CD4-positive, alpha-beta T cell treated with Interleukin-2 at 100 ng/mL for 4 hours (primary cell): ENCODE measurements at regions not wholly inside any gene's neighbourhood (a gene's known extent, or its start where the extent isn't known, plus 50 kb on each side); places are given as distances from the start of the nearest gene placed in this dataset.

Source experiments
- DNase-seq: peaks from one replicate; pipeline ENCODE4 v3.0.0-alpha.2; 2020; ENCODE audit warnings: low spot score

DNA sequence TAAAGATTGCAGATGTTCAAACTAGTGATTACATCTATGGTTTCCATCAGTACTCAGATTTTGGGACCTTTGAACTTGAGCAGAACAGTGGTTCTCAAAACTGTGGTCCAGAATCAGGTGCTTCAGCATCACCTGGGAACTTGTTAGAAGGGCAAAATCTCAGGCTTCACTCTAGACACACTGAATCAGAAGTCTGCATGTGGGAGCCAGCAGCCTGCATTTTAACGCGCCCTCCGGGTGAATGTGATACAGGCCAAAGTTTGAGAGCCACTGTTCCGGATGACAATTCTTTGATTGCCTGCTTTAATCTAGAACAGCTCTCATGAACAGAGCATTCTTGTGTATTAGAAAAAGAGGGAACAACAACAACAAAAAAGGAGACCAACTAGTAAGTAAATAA is 261.7 kb downstream of the GPD2 start:
- DNase-seq, result no peak

DNA sequence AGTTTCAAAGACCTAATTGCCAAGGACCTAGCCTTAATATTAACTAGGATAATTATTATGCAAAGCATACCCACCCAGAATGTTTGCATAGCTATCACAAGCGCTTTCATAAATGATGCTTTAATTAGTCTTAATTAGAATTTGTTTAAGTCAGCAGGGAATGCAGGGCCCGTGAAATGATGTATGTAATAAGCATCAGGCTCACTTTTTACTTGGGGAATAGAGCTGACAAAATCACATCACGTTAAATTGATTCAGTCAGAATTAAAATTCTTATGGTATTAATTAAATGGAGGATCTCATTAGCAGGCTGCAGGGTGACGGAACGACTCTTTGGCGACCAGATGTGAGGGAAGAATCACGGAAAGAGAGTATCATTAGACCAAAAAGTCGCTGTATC is 264.5 kb downstream of the GPD2 start:
- no peak for DNase-seq

DNA sequence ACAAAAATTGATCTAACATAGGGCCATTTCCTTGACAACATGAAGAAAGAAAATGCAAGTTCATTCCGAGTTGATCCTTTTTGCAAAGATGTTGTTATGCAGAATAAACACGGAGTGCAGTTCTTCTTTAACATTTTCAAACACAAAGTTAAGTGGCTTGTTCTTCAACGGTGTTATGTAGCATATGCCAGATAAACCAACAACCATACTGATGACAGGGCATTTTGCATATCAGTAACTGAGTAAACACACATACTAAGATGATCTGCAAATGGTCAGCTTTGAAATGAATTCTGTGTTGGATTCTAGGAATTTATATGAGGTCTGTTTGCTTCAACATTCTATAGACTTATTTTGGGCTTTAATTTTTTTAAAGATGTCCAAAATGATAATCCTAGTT is 266.4 kb downstream of the GPD2 start:
- no peak for DNase-seq

DNA sequence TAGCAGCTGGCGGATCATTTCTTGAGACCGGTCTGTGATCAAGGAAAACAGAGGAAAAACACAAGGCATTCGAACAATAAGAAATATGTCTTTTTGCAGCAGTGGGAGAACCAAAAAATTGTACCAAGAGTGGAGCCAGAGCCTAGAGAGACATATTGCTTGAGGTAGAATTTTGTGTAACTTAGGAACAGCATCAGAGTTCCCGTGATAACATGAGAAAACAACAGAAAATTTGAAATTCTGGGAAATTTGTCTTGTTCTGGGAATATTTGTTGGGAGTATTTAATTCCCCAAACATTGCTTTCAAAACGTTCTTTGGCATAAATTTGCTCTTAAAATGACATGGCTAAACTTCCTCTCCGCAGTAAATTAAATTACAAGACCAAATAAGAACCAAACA is 267.5 kb downstream of the GPD2 start:
- no peak for DNase-seq

DNA sequence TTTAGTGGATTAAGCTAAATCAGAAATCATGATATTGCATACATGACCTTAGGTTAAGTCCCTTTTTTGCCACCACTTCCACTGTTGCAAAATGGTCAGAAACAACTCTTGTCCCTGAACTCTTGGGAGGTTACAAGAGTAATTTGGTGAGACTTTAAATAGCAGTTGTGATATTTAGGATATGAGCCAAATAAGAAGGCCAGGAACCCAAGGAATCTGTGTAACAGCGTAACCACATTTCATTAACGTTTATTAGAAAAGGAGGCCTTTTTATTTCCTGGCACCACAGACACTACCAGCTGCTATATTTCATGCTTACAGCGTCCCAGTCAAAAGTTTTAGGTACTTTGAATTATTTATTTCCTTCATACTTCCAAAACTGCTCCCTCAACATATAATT is 268.0 kb downstream of the GPD2 start:
- DNase-seq, result no peak

DNA sequence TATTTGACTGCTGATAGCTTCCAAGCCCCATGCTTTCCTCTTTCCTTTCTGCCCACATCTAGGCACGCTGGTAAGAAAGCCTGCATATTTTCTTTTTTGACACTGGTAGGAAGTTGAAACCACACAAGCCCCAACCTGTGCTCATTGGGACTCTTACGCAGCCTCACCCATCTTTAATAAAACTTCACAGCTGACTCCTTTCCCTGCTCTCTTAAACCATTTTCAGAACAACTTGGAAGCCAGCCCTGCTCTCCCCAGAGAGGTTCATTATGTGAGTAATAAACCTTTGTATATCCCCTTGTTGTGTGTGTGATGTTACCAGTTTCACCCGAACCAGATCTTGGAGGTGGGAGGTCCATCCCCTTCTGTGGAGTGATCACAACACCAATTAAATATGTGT is 268.4 kb downstream of the GPD2 start:
- no peak for DNase-seq

DNA sequence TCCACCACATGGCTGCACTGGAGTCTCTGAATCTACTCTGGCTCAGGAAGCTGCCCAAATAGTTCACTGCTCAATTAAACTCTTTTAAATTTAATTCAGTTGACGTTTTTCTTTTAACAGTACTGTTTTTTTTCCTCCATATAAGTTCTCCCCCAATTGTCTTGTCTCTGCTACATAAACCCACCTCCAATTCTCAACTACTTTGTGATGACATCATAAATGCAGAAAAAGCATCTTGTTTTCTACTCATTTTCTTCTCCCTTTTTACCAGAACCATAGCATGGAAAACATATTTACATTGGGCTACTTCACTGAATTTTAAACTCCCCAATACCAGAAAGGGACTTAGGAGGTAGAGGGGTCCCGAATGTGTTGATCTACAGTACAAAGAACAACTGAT is 270.4 kb downstream of the GPD2 start:
- DNase-seq, result no peak

DNA sequence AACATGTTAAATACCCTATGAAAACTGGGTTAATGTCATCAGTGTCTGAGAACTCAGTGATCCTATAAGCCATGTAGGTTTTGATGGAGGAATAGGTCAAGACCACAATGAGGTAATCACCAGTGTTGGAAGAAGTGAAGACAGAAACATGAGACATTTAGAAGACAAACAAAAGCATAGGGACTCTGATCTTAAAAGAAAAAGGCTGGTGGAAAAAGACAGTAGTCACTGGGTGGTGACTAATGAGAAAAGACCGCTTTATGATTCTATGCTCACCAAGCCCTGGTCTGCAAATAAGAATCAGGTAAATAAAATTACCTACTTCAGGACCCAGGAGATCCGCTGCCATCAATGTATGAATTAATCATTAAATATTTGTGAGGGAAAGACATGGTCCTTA is 271.9 kb downstream of the GPD2 start:
- DNase-seq, result no peak

DNA sequence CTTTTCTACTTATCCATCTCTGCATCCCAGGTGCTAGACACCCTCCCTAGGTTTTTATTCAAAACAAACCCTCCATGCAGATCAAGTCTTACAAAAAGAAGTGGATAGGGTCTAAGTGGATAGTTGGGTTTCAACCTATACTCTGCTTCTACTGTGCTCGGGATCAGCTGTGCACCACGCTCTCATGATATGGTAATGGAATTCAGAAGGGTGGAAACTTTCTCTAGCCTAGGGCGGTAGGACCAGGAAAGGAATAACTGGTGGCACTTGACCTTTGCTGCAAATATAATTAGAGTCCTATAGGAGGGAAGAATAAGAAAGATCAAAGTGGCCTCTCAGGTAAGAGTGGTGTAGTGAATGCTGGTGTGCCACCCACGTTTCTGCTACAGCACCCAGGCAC is 272.9 kb downstream of the GPD2 start:
- DNase-seq, result no peak

DNA sequence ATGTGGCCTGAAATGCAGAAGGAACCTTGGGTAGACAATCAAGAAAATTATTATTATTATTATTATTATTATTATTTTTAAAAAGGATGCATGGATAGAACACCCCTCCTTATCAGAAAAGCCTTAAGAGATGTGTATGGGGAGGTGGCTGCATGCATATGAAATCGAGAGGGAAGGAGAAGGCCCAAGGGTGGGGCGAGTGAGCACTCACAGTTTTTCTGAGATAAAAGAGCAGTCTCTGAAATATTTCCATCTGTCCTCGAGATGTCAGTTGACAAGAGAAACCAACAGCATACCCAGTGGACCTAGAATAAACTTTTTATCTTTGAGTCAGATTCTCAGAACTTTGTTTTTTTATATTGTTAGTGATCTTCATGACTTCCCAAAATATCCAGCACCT is 282.9 kb downstream of the GPD2 start:
- no peak for DNase-seq

DNA sequence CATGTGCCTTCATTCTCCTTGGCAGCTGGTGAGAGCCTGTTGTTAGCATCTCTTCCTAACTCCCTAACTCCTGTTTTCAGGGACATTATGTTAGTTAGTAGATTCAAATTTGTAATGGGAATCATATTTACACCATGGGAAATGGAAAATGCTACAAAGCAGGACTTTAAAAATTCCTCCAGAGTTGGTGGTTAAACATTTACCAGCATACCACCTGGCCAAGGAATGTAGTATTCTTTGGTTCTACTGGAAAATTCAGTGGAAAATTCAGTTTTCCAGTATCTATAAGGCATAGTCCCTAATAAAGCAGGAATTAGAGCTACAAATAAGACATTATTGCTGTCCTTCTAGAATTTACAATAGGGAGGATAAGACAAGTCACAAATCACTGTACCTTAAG is 291.7 kb downstream of the GPD2 start:
- no peak for DNase-seq

DNA sequence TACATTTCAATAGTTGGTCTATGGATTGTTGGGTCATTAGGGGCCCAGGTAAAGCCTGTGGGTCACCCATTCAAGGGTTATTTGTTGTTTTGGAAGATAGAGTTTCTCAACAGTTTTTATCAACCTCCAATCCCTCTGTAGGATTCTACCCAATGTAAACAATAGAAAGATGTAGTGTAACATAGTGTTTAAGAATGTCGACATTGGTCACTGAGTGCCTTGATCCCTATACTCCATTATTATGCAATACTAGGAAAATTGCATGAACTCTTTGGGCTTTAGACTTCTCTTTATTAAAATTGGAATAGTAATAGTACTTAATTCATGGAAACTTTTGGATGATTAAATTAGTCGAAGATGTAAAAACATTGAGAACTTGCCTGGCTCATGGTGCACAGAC is 292.1 kb downstream of the GPD2 start:
- DNase-seq, result no peak

DNA sequence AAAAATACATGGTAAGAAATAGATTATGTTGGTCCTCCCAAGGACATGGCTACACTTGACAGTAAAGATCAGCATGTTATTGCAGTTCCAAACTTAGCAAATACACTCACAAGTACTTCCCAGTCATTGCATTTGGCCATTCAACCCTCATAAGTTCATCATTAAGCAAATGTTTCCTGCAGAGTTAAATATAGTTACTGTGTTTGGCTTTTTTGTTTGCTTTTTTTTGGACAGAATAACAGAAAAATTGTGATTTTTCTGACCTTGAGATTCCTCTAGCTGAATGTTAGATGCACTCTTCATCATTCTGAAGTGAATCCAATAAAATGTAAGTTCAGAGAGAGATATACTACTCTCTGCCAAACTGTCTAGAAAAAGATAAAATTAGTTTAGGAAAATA is 295.3 kb downstream of the GPD2 start:
- no peak for DNase-seq

DNA sequence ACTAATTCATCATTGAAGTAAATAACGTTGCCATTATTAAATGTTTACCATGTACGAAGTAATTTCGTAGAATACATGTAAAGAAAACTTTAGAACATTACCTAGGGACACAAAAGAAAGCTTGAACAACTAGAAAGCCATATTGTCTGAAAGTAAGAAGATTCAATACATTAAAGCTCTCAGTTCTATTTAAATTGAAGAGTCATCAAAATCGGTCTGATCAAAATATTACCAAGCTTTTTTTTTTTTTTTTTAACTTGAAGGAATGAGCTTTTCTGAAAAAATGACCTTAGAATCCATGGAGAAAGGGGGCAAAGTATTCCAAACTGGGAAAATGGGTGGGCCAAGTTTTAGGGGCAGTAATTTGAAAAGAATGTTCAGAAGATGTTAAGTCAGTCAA is 300.8 kb downstream of the GPD2 start:
- no peak for DNase-seq

DNA sequence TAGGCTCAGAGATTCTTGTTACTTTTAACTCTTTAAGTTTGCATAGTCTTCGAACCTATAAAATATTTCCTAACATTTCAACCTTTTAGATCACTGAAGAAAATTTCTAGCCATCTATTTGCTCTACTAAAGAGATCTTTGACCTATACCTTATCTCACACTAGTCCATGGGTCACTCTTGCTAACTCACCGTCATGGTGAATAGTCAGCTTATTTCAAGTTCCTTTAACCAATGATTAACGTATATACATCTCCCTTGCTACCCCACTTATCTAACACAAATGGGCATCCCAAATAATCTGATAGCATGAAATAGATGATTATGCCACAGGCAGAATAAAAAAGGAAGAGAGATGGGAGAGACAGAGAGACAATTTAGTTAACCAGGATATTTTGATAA is 303.1 kb downstream of the GPD2 start:
- DNase-seq, result no peak

DNA sequence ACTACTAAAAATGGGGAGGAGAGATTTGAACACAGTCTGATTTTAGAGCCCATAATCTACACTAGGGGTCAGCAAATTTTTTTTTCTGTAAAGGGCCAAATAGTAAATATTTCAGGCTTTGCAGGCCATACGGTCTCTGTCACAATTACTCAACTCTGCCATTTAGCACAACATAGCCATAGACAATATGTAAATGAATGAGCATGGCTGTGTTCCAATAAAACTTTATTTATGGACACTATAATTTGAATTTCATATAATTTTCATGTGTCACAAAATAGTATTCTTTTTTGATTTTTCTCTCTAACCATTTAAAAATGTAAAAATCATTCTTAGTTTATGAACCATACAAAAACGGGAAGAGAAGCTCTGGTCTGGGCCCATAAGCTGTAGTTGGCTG is 309.4 kb downstream of the GPD2 start:
- no peak for DNase-seq

DNA sequence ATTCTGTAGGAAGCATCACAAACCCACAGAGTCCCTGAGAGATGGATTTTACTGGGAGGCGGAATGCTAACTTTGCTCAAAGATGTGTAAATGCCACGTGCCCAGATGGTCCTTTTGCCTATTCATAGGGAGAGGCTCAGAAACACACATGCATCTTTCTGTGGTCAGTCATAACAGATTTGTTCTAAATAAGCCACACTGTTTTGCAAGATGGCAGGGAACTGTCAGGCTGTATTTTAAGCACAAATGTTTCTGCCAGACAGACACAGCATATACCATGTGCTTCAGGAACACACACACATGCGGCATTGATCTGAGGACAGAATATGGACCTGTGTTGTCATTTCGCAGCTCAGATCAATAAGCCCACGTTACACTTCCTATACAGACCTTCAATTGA is 312.0 kb downstream of the GPD2 start:
- no peak for DNase-seq

DNA sequence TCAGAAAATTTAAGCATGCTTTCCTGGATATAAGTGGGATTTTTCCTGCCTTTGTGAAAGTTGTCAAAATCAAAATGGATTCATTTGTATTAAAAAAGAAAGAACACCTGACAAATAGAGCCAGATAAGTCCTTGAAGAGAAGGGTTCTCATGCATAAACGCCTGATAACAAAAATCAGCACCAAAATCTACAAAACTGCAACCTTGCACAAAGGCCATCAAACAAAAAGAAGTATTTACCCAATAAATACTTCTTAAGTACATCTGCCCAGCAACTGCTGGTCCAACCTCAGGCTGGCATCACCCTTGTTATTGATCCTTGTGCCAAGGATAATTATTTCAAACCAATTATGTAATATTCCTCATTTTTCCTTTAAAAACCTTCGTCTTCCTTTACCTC is 315.9 kb downstream of the GPD2 start:
- no peak for DNase-seq

DNA sequence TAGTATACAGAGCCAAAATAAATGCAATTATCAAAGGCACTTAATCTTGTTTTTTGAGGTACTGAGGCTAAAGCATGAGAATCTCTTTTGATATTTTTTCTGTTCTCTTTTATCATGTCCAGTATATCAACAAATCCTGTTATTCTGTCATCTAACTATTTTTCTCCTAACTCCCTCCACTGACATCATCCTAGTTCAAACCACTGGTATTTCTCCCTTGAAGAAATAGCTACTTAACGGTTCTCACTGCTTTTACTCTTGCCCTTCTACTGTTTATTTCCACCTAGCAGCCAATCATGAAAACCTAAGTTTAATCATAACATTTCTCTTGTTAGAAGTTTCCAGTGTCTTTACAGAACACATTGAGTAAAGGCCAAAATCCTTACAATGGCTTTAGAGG is 317.6 kb downstream of the GPD2 start:
- DNase-seq, result no peak

DNA sequence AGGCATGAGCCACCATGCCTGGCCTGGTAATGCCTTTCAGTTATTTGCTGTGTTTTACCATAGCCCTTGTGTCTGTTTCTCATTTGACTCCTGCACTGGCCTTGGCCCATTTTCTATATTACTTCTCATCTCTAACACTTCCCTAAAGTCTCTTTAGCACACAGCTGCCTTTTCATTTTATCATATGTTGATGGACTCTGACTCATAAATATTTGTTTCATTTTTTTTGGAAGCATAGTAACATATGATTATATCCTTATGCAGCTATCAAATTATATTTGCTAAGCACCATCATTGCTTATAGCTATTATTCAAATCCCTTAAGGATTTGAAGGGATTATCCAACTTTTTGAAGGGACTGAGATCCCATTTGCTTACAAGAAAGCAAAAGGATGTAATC is 320.3 kb downstream of the GPD2 start:
- no peak for DNase-seq

DNA sequence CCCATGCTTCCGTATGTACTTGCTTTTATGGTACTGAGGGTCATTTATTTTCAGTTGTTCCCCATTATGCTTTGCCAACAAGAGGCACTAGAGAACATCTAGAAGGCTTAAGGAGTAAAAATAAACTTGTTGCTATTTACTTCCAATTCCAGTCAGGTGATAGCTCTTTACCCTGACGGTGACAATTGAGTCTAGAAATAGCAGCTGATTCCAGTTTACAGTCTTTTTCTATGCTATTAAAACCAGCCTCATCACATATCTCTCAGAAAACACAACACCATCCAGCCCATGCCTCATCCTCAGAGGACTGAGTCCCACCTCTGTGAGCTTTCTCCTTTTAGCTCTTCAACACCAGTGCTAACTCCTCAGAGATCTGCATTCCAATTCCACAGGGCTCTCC is 327.0 kb downstream of the GPD2 start:
- DNase-seq, result no peak

DNA sequence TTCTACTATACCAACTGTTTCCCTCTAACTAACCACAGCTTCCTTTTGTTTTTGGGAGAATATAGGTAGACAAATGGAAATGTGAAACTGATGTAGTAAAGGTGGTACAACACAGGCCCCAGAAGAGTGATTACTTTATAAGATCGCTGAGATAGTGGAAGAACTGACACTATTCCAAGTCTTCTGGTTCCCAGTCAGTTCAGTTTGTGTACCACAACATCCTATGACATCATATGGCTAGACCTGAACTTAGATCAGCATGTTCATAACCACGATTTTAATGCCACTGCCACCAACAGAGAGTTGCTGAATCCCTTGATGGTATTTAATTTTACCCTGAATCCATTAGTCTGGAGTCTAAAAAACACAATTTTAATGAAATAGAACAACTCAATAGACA is 328.9 kb downstream of the GPD2 start:
- no peak for DNase-seq

DNA sequence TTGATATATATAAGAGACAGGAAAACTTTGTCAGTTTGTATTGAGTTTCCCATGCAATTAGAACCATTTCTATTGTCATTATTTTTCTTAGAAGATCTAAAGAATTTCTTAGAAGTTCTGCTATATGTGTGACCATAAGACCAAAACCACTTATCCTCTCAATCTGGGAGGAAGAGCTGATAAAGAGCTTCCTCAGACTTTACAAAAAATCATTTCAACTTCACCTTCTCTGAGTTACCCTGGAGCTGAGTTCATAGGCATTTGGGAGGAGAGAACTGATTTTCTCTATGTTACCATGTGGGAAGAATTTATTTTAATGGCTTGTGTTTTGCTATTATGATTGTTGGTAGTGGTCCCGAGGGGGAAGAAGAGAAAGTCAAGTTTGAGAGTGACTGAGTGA is 329.3 kb downstream of the GPD2 start:
- no peak for DNase-seq

DNA sequence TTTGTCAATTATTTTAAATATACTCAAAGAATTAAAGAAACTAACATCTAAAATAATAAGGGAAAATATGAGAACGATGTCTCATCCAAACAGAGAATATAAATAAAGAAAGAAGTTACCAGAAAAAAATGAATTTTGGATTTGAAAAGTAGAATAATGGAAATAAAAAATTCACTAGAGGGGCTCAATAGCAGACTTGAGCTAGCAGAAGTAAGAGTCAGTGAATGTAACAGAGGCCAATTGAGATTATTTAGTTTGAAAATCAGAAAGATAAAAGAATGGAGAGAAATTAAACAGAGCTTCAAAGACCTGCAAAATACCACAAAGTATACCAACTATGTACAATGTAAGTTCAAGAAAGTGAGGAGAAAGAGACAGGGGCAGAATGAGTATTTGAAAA is 333.6 kb downstream of the GPD2 start:
- no peak for DNase-seq

DNA sequence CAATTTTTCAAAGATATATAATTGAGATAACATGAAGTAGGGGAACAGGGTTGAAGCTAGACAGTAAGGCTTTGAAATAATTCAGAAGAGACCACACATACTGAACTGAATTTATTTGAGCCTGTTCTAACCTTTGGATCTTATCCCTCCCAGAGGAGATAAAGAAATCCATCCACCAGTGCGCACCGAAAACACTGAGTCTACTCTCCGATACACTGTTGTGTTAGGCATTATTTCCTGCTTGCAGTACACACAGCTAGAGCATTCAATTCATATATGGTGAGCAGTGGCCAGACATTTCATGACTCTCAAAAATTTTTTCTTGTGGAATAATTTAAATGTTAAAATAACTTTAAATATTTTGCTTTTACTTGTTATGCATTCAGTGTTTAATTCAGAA is 342.7 kb downstream of the GPD2 start:
- DNase-seq, result no peak
